ENCODE measurements at regions not wholly inside any gene's neighbourhood (a gene's known extent, or its start where the extent isn't known, plus 50 kb on each side); places are given as distances from the start of the nearest gene placed in this dataset.

GRCh38 chr5:106412606-106413005 is 1258.1 kb downstream of the EFNA5 start:
- intact Hi-C loops (cut with DNase I), result no loop called here

GRCh38 chr5:106408570-106408969 is 1262.2 kb downstream of the EFNA5 start:
- no peak for DNase-seq
- TF ChIP-seq POLR2A (IDR thresholded peaks at IDR 0.05) (no peak), CTCF (IDR thresholded peaks at IDR 0.05) (no peak)

More at GRCh38 chr5:106412606-106413005, 1258.1 kb downstream of the EFNA5 start:
- Histone ChIP-seq H3K36me3 (no peaks in the 10 kb centered on the region), H3K4me1 (no peaks in the 10 kb centered on the region), H3K27me3 (no peaks in the 10 kb centered on the region), H3K27ac (no peak overlapping the region), H3K9me3 (no peaks in the 10 kb centered on the region), H3K4me3 (no peak overlapping the region)
- TF ChIP-seq CTCF (IDR thresholded peaks at IDR 0.05), result no peak
- TF ChIP-seq POLR2A (IDR thresholded peaks at IDR 0.05), result no peak
- no peak for DNase-seq
- ATAC-seq, result no peak

GRCh38 chr5:106408141-106408540 is 1262.6 kb downstream of the EFNA5 start:
- 30% methylated on average over 1 of the region's 1 CpG for WGBS (ENCODE audit: insufficient coverage, low coverage, low lambda C conversion rate, missing lambda C conversion rate)
- Histone ChIP-seq H3K36me3 (no peaks in the 10 kb centered on the region), H3K4me1 (no peaks in the 10 kb centered on the region), H3K9me3 (no peaks in the 10 kb centered on the region), H3K27me3 (no peaks in the 10 kb centered on the region), H3K4me3 (no peak overlapping the region), H3K27ac (no peak overlapping the region)
- no peak for ATAC-seq
- DNase-seq, result no peak
- no peak for TF ChIP-seq CTCF (IDR thresholded peaks at IDR 0.05)
- TF ChIP-seq POLR2A (IDR thresholded peaks at IDR 0.05), result no peak
- intact Hi-C loops (cut with DNase I), result no loop called here

More at GRCh38 chr5:106408570-106408969, 1262.2 kb downstream of the EFNA5 start:
- Histone ChIP-seq H3K27ac (no peak overlapping the region), H3K9me3 (no peaks in the 10 kb centered on the region), H3K27me3 (no peaks in the 10 kb centered on the region), H3K4me1 (no peaks in the 10 kb centered on the region), H3K4me3 (no peak overlapping the region), H3K36me3 (no peaks in the 10 kb centered on the region)
- 31% methylated on average over 2 of the region's 2 CpGs for WGBS (ENCODE audit: insufficient coverage, low coverage, low lambda C conversion rate, missing lambda C conversion rate)
- ATAC-seq, result no peak
- intact Hi-C loops (cut with DNase I), result no loop called here

GRCh38 chr5:106401561-106401960 is 1269.2 kb downstream of the EFNA5 start:
- DNase-seq, result no peak
- ATAC-seq, result no peak
- Histone ChIP-seq H3K27ac (no peak overlapping the region), H3K4me3 (no peak overlapping the region), H3K9me3 (no peaks in the 10 kb centered on the region), H3K4me1 (no peaks in the 10 kb centered on the region), H3K27me3 (no peaks in the 10 kb centered on the region), H3K36me3 (no peaks in the 10 kb centered on the region)
- intact Hi-C loops (cut with DNase I), result no loop called here
- WGBS (ENCODE audit: insufficient coverage, low coverage, low lambda C conversion rate, missing lambda C conversion rate), result 29% methylated on average over 2 of the region's 2 CpGs
- TF ChIP-seq CTCF (IDR thresholded peaks at IDR 0.05) (no peak), POLR2A (IDR thresholded peaks at IDR 0.05) (no peak)

GRCh38 chr5:106399391-106399790 is 1271.3 kb downstream of the EFNA5 start:
- no peak for DNase-seq
- Histone ChIP-seq H3K4me1 (no peaks in the 10 kb centered on the region), H3K36me3 (no peaks in the 10 kb centered on the region), H3K9me3 (no peaks in the 10 kb centered on the region), H3K27ac (no peak overlapping the region), H3K4me3 (no peak overlapping the region), H3K27me3 (no peaks in the 10 kb centered on the region)
- WGBS (ENCODE audit: insufficient coverage, low coverage, low lambda C conversion rate, missing lambda C conversion rate), result 11% methylated on average over 1 of the region's 1 CpG
- intact Hi-C loops (cut with DNase I), result no loop called here
- ATAC-seq, result no peak
- TF ChIP-seq POLR2A (IDR thresholded peaks at IDR 0.05) (no peak), CTCF (IDR thresholded peaks at IDR 0.05) (no peak)

Measured in right lobe of liver (tissue), 6 donors.